ENCODE measurements at regions not wholly inside any gene's neighbourhood (a gene's known extent, or its start where the extent isn't known, plus 50 kb on each side); places are given as distances from the start of the nearest gene placed in this dataset.

DNA sequence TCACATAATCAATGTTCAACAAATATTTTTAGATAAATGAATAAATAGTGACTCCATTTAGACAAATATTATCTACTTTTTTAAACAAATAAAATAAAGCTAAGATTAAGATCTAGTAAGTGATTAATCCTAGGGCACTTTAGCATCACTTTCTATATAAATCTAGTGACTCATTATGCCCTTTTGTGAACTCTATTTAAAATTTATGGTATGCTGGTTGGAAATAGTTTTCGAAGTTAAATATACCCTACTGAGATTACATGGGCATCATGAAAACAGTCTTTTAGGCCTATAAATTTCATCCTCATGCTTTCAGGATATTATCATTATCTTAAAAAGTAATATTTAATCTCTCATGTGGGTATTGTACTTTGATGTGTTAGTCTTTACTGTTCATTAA lies 140.4 kb upstream of the UFL1 start:
- TF ChIP-seq CHD1 (IDR thresholded peaks at IDR 0.05; ENCODE audit: low read depth, low read length): no peak
- no peak for TF ChIP-seq CTCF (IDR thresholded peaks at IDR 0.05; ENCODE audit: control extremely low read depth in 1 of 3, insufficient read depth in 1 of 3, low read depth in 1 of 3, low read length in 3 of 3)
- TF ChIP-seq POLR2A (IDR thresholded peaks at IDR 0.05; ENCODE audit: control extremely low read depth in 1 of 2, low read depth in 2 of 2, low read length in 2 of 2): no peak
- no peak for TF ChIP-seq EZH2 (IDR thresholded peaks at IDR 0.05; ENCODE audit: low read depth, low read length, severe bottlenecking)
- no peak for TF ChIP-seq GABPA (IDR thresholded peaks at IDR 0.05; ENCODE audit: borderline replicate concordance, insufficient read depth, low read length)
- no peak for TF ChIP-seq TAF7 (optimal IDR thresholded peaks at IDR 0.05; ENCODE audit: borderline replicate concordance, low read depth, low read length)
